HG02623 (cell line): ENCODE measurements at regions not wholly inside any gene's neighbourhood (a gene's known extent, or its start where the extent isn't known, plus 50 kb on each side); places are given as distances from the start of the nearest gene placed in this dataset.

Experiments used
- ATAC-seq: cut with Tn5 transposase; IDR thresholded peaks from one replicate; pipeline ENCODE4 v1.9.1; 2021; ENCODE audit warnings: moderate library complexity; ENCODE audit not compliant: unreplicated experiment

DNA sequence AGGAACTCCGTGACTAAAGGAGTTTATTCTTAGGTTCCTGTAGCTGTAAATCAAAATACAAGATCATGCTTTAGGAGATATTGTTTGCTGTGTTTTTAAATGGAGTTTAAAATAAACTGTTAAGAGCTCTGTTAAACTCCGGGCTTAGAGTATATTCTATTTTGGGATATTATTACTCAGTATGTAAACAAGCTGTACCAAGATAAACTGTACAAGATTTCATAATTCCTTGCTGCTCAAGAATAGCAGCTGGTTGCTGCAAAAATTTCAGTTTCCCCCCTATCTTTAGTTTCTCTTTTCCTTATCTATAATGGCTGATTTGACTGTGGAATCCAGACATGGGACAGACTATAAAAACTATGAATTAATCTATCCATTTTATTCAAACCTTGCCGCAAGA is 215.7 kb downstream of the HTR7 start:
- ATAC-seq, result no peak

GRCh38 chr10:90642650-90643049 is 215.2 kb downstream of the HTR7 start:
- no peak for ATAC-seq

DNA sequence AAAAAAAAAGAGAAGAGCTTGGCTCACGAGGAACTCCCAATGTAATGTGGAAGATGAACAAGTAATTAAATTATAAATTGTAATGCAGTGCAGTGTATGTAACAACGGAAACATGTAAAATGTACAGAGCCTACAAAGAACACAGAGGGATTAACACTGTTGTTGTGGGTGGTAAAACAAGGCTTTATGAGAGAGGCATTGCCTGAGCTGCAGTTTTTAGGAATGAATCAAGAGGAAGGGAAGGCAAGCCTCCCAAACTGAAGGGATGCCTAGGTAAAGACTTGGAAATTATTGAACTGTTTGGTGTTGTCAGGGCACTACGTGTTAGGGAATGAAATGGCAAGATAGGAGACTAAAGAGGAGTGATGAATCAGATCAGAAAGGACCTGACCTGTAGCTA is 213.7 kb downstream of the HTR7 start:
- no peak for ATAC-seq

- no peak for ATAC-seq
Observed at GRCh38 chr10:90650858-90651257, 207.0 kb downstream of the HTR7 start.

DNA sequence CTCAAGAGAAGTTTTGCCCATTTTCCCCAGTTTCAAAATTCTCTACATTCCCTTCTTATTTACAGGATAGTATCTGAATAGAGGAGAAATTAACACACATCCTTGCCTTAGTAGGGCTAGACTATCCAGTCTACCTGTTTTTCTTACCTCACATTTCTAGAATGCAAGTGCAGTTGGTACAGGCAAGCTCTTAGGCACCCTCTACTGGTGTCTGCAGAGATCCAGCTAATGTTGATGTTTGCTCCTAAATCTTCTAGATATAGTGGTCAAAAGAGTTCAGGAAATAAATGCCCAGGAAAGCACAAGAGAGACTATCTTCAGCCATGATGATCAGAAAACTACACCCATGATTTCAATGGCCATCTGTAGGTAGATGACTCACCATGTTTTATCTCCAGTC is 205.3 kb downstream of the HTR7 start:
- ATAC-seq, result no peak

- ATAC-seq, result no peak
Observed at GRCh38 chr10:90658791-90659190, 199.0 kb downstream of the HTR7 start.

- ATAC-seq, result no peak
Observed at GRCh38 chr10:90665905-90666662, 191.8 kb downstream of the HTR7 start.

DNA sequence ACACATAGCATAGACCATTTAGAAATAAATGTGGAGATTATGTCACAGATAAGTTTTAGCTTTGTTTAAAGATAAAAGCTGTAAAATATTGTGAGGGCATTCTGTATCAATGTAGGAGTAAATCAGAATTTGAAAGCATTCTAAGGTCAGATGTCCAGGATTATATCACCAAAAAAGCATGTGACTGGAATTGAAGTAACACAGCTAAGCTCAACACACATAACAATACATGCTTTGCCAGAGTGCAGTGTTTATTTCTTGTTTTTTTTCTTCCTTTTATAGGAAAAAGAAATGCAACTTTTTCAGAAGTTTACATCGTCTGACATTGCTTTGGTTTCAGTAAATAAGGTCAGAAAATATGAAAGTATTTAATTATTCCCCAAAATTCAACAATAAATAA is 183.4 kb downstream of the HTR7 start:
- no peak for ATAC-seq

- no peak for ATAC-seq
Observed at GRCh38 chr10:90674928-90675327, 182.9 kb downstream of the HTR7 start.

- no peak for ATAC-seq
Observed at GRCh38 chr10:90675621-90676020, 182.2 kb downstream of the HTR7 start.
